NCI-H187 (cell line): ENCODE measurements at regions not wholly inside any gene's neighbourhood (a gene's known extent, or its start where the extent isn't known, plus 50 kb on each side); places are given as distances from the start of the nearest gene placed in this dataset.

Experiments
- DNase-seq, 2 experiments: peaks; one replicate each; lab custom pipeline; 2025; lab: John Stamatoyannopoulos, UW

DNA sequence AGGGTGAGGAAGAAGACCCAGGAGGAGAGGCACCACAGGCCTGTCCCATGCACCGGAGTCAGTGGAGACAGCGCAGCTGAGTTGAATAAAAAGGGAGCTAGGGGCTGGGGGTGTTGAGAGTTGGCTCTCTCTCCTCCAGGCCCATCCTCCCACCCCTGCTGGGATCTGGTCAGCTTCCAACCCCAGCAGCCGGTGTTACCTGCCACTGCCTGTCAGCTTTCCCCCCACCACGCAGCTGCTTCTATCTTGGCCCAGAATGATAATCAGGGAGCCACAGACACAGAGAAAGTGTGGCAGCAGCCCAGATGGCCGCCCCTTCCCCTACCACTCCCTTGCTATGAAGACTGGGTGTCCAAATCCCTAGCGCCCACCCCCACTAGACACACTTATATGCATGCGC lies 120.6 kb upstream of the RPL38 start:
- DNase-seq: no peak

DNA sequence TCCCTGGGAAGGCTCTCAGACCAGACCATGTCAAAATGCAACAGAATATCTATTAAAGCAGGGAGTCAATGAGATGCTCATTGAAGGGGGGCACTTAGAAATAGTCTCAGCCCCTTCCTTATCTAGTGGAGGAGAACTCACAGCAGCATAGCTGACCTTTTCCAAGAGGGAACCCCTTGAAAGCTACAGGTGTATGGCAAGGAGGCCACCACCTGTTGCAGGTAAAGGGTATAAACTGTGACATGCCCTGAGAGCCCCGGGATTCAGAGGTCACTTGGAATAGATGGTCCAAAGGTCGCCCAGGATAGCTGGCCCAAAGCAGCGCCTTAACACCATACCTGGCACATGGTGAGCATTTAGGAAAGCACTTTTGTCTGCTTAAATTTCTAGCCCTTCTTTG lies 120.2 kb upstream of the RPL38 start:
- no peak for DNase-seq

DNA sequence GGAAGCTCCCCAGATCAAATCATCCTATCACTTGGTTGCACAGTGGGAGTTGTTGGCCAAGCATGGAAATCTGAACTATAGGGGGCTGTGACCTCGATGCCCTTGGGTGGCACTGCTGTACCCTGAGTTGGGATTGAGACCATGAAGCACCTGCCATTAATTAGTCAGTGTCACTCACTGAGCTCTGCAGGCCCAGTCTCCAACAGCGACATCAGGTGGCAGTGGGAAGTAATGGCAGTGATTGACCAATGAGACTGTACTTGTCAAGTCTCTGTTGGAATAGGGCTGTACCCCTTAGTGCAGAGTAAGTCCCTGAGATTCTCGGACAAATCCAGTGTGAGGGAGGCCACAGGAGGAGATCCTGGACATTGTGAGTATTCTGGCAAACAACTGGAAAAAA lies 118.0 kb upstream of the RPL38 start:
- DNase-seq: no peak

DNA sequence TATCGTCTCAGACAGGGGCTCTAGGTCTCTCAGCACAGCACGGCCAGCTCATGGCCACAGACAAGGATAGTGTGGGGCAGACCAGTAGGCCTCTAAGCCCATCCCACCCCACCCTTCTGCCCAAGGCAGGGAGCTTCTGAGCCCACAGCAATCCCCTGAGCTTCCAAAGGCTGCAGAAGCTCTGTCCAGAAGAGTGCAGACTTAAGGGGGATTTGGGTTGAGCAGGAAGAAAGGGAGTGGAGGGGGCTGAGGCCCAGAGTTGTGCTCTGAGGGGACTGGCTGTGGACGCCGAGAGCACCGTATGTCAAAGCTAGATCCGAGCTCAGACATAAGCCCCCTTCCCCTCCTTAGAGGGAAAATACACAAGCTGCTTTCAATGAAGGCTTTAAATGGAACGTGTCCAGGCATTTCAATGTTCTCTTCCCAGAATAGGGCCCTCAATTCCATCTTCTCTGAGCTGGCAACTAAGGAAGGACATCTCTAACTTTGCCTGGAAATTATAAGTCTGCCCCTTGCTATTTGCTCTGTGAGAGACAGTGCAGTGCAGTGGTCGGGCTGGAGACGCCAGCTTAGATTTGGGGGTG lies 116.4 kb upstream of the RPL38 start:
- no peak for DNase-seq

DNA sequence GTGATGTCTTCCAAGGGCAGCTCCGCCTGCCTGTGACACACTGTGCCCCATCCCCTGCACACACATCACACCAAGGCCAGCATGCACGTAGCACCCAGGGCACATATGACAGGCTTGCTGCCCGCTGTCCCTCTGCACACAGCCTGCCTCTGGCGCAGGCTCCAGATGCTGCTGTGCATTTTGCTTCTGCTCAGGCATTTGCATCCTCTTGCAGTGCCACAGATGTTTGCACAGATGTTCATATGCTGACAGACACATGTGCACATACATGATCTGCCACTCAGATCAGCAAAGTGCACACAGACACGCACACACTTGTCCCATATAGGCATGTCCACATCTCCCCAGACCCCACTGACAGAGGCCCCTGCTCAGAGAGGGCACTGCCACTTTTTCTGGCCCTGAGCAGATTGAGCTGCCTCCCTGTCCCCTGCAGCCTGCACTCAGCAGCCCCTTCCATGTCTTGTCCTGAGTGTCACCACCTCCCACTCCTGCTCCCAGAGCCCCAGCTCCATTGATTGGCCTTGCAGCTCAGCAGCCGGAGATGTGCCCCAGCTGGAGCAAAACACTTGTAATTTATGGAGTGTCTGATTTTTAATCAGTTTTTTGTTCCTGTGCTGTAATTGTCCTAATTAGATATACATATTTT lies 115.1 kb upstream of the RPL38 start:
- no peak for DNase-seq

DNA sequence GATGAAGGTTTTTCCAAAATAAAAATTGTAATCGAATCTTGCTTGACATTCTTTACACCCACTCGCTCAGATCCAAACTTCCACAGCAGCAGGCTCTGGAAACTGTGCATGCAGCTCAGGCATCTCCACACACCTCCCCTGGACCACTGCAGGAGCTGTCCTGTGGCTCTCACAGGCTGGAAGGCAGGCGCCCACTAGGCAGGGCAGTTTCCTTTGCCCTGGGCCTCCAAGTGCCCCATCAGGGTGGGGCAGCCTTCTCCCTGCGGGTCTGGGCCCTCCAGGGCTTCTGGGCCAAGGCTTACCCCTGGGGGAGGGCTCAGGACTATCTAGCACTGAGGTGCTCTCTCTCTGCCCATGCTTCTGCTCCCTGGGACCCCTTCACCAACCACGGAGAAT lies 114.5 kb upstream of the RPL38 start:
- DNase-seq: no peak

DNA sequence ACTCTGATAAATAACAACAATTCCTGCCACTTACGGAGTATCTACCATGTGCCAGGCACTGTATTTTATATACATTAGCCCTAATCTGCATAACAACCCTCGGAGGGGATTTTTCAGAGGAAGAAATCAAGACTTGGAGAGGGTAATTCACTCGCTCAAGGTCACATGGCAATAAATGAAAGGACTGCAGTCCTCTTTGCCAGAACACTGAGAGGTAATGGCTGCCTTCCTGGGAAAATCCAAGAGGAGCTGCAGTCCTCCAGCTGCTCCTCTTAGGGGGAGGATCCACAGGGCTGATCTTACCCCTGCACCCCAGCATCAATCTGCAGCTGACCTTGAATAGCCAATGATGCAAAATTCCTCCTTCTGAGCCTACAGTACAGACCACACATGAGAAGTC lies 114.1 kb upstream of the RPL38 start:
- DNase-seq: no peak

DNA sequence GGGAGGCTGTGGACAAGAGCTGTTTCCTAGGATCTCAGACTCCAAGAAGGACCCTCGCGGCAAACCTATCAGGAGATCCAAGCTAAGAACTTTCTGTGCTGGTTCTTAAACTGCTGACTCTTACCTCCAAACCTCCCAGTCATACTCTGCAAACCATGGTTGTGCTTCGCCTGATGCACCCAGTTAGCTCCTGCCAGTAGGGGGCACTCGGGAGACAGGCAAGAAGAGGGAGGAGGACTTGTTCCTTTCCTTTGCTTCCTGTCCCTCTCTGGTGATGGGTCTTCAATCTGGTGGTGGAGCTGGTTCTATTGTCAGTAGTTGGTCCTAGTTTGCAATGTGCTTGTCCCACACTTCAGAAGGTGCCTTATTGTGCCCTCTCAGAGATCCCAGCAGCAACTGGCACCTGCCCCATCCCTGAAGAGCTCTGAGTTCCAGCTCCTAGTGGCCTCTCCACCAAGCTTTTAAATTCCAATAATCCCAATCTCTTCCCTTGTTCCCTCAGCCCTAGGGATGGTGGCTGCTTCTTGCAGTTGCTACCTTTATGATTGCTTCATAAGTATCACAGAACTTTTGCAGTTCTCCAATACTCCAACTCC lies 113.5 kb upstream of the RPL38 start:
- DNase-seq: peak in 1 of 2 experiments; percentile 53

DNA sequence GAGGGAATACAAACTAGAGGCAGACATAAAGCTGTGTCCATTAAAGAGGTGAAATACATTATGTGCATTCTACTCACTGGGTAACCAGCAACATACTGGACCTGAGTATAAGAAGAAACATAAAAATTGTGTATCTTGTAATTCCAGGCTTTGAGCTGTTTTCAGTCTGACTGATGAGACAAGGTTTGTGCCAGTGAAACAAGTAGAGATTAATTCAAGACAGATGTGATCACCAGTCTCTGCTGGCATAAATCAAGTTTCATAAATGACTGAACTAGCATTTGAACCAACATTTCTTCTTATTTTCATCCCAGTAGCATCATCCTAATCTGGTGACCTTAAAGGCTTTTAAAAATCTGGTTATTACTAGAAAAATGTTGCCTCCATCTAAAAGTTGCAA lies 108.8 kb upstream of the RPL38 start:
- DNase-seq: no peak

DNA sequence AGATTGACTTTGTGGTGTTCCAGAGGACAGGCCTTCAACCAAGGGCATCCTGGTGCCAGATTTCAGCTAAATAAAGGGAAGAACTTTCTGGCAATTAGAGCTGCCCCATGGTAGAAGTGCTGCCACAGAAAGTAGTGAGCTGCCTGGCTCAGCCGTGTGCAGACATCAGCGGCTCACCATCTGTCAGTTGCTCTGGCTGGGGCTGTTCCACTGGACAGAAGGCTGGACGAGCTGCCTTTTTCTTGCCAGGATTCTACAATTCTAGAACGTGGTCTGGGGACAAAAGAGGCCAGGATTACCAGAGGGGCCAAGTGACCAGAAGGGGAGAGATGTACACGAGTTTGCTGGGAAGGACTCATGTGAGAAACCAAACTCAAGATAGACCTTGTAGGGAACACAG lies 107.0 kb upstream of the RPL38 start:
- no peak for DNase-seq

DNA sequence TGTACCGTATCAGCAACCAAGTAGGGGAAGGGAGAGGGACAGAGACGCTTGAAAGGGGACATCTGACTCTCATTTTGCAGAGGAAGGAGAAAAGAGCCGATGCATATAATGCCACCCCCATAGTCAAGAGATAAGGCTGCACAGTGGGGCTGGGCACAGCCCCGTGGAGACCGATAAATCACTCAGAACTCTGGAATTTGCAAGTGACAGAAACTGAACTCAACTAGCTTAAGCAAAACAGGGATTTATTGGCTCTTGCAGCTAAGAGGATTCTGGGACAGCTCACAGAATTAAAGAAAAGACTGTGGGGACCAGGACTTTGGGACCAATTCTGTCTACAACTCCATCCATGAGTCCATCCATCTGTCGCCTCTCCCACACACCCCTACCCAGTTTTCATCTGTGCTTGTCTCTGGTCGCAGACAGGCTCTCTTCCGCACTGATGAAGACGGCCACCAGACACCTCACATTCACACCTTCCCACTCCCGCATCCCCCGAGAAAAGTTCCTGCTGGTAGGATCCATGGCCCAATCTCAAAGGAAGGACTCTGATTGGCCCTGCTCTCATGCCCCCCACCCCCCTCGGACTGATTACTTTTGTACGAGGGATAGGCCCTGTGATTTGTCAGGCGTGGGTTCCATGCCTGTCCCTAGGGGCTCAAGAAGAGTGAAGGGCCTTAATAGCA lies 105.9 kb upstream of the RPL38 start:
- no peak for DNase-seq

DNA sequence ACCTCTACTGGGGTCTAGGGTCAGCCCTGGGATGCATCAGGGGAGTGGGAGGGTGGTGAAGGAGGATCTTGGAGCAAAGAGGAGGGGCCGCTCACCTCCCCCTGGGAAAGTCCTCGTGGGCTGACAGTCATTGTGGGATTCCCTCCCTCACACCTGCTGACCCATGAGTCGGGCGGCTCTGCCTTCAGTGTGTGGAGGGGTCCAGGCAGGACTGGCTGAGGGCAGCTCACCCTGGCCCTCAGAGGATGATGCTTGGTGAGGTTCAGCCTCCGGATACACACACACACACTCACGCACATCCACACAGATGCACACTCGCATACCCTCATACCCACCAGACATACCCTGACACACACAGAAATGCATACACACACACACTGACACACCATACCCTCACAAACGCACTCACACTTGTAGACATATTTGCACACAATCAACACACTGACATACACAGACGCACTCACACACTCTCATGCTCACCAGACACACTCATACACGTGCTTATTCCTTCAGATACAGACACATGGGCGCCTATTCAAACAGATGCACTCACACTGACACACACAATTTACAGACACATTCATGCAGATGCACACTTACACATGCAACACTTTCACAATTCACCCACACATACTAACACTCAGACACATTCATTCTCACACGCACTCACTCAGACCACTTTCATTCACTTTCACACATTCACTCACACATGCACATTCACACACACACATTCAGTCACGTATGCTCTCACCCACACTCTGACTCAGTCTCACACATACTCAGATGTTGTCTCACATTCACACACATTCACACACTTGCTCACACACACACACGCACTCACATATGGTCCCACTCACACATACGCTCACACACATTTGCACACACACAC lies 105.1 kb upstream of the RPL38 start:
- no peak for DNase-seq

DNA sequence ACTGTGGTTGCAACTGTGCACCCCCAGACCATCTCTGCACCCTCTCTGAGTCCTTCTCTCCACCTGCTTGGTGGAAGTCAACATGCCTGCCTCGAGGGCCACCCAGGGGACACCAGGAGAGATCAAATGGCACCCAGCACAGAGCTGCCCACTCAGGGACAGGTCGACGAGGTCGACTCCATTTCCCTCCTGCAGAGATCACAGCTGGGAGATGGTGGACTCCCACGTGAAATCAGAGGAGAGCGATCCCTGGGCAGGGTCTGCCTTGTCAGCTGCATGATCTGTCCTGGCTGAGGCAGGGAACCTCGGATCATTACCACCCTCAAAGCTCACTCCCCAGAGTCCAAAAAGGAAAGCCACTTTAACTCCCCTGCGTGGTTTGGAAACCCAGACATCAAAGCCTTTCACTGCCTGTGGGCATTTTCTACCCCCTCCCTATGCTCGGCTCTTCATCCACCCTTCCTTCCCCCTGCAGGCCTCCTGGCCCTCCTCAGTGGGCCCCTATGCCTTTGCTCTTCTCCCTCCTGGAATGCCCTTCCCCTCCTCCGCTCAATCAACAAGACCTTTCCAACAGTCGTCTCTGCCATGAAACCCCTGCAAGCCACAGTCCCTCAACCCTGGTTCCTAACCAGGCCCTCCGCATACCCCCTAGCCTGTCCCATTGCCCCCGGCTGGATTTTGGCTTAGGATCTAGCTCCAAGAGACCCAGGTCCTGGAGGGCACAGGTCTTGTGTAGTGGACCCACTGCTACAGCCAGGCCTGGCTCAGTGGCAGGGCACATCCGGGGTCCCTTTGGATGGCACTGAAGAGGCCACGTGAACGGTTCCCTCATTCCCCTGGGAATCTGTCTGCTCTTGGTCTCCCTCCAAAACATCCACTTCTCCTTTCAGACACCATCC lies 103.8 kb upstream of the RPL38 start:
- DNase-seq: no peak

DNA sequence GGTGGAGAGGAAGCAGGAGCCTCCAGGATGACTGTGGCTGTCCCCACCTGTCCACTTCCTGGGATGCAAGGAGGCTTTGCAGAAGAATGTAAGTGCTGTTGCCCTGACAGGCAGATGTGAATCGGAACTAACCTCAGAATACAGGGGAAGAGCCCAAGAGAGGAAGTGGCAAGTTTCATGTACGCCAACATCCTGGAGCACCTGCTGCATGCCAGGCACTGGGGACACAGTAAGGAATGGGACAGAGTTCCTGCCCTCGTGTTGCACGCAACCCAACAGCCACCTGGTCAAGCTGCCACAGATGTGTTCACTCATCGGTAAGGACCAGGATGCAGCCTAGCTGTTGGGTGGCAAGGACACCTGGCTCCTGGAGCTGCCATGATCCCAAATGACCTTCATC lies 98.6 kb upstream of the RPL38 start:
- DNase-seq: no peak

DNA sequence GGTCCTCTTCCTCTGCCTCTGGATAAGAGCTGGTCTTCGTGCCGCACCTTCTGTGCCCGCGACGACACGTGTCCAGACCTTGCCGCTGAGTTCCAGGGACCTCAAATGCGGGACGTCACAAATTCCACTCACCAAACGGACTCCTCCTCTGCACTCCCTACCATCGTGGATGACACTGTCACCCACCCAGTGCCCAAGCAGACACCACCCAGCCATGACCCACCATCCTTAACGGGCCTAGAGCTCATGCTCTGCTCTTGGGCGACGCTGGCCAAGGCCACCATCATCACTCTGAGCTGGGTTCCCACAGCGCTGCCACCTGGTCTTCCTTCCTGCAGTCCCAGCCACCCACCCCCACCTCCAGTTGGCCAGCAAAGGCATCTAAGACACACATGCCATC lies 96.4 kb upstream of the RPL38 start:
- no peak for DNase-seq

DNA sequence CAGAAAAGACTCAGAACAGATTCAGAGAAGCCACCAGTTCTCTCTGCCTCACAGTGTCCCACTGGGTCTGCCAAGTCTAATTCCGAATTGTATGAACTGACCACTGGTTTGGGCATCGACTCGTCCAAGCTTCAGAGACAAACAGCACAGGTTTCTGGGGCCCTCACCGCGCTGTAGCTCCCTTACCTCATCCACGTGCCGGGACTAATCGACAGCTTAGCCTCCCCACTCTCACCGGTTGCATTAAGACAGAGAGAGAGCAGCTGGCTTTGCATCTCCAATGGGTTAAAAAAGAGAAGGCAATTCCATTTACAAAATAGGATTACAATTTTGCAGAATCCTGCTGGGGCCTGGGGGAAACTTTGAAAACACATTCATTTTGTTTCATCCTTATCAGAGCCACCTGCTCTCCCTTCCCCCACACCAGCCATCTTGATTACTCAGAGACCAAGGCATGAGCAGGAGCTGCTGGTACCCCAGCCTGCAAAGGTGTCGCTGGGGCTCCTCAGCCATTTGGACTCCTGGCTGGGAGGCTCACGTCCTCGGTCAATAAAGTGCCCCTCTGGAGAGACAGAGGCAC lies 95.3 kb upstream of the RPL38 start:
- no peak for DNase-seq

DNA sequence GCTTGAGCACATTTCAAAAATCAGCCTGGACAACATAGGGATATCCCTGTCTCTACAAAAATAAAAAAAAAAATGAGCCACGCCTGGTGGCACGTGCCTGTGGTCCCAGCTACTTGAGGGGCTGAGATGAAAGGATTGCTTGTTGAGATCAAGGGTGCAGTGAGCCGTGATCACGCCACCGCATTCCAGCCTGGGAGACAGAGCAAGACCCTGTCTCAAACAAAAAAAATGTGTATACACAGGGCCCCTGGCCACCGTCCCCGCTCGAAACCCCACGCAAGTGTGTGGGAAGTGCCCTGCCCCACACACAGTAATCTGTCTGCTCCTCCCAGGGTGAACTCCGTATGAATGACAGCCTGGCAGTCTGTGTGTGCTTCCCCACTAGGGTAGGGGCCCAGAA lies 93.0 kb upstream of the RPL38 start:
- no peak for DNase-seq

DNA sequence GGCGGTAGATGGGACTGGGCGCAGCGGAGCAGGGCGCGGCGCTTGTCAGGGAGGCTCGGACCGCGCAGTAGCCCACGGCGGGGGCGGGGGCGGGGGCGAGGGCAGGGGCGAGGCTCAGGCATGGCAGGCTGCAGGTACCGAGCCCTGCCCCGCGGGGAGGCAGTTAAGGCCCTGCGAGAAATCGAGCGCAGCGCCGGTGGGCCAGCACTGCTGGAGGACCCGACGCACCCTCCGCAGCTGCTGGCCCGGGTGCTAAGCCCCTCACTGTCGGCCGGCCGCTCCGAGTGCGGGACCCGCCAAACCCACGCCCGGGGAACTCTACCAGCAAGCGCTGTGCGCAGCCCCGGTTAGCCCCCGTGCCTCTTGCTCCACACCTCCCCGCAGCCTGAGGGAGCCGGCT lies 90.2 kb upstream of the RPL38 start:
- DNase-seq: no peak

DNA sequence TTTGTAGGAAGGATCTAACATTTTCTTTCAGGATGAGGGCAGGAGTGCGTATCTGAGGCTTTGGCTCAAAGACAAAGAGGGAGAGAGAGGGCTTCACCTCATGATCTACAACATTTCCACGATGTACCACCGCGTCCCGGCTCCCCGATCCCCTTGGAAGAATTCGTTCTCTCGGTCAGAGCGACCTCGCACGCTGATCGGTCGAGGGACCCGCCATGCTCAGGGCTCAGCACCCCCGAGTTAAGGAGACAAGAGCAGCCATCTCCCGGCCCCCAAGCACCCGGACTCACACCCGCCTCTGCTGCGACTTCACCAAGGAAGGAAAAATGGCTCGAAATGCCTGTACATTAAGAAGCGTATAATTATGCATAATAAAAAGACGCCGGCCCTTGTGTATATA lies 89.5 kb upstream of the RPL38 start:
- no peak for DNase-seq

DNA sequence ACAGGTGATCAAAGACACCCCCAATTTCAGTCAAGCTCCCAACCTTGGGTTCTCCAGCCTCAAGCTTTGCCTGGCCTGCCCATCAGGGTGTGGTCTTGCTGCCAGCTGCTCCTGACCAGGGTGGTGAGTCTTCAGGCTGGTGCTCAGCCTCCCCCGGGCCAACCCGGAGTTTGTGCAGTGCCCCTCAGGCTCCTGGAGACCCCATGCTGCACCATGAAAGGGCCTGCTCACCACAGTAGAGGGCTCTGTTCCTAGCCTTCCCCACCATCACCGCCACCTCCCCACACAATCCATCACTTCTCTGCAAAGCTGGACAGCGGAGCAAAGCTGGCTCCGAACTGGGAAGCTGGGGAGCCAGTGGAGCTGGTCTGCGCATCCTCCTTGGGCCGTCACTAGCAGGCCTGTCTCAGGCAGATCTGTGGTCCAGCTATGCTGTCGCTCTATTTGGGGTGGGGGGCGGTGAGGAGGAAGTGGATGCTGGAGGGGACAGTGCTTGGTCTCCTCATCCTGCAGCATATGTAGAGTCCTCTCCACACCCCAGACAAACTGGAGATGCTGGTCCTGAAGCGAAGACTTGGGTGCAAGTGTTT lies 88.5 kb upstream of the RPL38 start:
- no peak for DNase-seq

DNA sequence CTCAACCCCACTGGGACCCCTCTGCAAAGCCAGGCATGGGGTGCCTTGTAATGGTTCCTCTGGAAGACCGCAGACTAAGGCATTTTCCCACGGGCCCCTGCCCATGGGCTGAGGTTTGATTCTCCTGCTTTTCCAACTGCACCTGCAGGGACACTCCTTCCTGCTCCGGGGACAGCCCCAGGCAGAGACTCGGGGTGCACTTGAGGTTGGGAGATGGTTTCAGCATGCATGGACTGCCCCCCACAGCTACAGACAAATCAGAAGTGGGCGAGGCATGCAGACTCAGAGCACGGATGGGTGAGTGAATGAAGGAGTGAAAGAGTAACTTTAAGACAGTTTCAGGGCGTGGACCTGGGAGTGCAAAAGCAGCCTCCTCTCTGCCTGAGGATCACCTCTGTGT lies 87.9 kb upstream of the RPL38 start:
- DNase-seq: no peak
